ENCODE measurements at regions not wholly inside any gene's neighbourhood (a gene's known extent, or its start where the extent isn't known, plus 50 kb on each side); places are given as distances from the start of the nearest gene placed in this dataset.

DNA sequence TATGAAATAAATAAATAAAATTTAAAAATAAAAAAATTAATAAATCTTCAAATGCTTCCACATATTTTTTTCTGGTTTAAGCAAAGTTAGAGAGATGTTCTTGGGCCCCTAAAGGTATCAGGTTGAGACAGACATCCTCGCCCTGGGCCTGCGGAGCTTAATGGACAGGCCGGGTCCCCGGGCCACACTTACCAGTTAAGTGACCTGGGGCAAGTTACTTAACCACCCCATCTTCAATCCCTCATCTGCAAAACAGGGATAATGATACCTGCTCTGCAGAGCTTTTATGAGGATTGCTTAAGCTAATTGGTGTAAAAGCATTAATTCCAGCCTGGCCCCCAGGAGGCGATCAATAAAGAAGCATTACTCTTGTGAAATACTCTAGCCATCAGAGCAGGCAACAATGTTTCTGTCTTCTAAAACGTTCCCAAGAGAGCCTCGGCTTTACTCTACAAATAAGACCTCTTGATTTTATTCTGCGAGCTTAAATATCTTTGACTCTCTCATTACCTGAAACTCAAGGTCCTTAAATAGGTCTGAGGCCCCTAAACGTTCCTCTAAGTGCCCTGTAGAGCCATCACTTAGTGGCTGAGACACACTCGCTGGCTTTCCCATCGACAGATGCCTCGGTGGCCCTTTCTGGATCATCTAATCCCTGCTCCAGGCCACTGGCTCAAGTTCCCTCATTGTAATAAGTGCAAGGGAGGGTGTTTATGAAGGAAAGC lies 81.1 kb upstream of the DIO3 start:
- DNase-seq (ENCODE audit: low read depth in 4 of 4, low spot score in 3 of 4), result no peak

DNA sequence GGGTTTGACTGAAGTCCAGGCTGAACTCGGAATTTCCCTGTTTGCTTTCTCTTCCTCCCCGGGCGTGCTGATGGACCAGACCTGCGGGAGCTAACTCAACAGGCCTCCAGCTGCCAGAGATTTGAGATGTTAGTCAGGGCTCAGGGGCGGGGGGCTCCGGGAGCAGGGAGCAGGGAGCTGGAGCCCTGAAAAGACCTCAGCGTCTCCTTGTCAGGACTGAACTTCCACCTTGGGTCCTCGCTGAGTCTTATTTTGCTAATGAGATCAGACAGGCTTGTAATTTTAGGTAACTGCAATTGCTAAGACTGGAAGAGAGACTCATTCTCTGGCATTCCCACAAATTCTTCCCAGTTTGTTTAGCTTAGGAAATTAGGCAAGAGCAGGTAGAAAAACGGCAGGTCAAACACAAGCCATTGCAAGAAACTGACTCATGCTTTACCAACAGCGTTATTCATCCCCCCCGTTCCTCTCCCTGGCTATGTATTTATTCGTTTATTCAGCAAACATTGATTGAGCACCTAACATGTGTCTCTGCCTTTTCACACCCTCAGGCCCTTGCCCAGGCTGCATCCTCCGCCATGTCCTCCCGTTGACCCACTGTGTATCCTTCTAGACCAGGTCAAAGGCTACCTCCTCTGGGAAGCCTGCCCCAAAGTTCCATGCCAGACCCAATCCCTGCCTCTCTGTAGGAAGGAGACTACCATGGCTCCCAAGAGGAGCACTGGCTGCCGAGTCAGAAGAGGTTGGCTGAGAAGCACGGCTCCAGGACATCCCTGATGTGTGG lies 80.4 kb upstream of the DIO3 start:
- DNase-seq (ENCODE audit: low read depth in 4 of 4, low spot score in 3 of 4), result no peak

DNA sequence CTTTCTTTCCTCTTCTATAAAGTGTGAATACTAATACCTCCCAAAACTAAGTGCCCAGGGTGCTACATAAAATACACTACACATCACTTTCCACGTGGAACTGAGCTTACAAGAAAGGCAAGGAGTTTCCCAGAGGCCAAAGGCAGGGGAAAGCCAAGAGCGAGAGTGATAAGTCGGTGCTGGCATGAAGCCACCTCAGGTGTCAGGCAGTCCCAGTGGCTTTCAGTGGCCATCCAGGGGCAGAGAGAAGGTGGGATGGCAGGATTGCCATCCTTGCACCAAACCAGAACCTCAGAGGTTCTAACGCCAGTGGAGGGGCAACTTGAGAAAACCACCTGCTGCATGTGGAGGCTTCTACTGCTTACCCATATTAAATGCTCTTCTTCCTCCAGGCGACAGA lies 79.7 kb upstream of the DIO3 start:
- DNase-seq (ENCODE audit: low read depth in 4 of 4, low spot score in 3 of 4), result no peak

DNA sequence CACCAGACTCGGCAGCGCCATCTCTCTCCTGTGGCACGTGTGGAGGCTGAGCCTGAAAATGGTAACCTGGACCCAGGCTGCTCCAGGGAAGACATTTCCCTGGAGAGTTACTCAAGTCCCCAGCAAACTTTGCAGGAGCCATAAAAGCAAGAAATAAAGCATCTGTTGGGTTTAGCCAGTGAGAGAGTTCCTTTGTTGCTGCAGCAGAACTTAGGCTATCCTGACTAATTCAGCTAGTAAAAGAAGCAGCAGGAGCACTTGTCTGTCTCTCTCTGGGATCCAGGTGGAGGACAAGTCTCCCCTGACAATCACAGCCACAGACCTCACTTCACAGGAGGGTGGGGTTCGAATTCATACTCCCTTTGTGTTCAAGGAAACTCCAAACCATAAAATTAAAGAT lies 79.2 kb upstream of the DIO3 start:
- DNase-seq (ENCODE audit: low read depth in 4 of 4, low spot score in 3 of 4), result no peak

DNA sequence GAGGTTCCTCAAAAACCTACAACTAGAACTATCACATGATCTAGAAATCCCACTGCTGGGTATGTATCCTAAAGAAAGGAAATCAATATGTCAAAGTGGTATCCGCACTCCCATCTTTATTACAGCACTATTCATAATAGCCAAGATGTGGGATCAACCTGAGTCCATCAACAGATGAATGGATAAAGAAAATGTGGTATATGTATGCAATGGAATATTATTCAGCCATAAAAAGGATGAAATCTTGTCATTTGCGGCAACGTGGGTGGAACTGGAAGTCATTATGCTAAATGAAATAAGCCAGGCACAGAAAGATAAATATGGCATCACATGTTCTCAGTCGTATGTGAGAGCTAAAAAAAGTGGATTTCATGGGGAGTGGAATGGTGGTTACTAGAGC lies 77.5 kb upstream of the DIO3 start:
- DNase-seq (ENCODE audit: low read depth in 4 of 4, low spot score in 3 of 4), result no peak

DNA sequence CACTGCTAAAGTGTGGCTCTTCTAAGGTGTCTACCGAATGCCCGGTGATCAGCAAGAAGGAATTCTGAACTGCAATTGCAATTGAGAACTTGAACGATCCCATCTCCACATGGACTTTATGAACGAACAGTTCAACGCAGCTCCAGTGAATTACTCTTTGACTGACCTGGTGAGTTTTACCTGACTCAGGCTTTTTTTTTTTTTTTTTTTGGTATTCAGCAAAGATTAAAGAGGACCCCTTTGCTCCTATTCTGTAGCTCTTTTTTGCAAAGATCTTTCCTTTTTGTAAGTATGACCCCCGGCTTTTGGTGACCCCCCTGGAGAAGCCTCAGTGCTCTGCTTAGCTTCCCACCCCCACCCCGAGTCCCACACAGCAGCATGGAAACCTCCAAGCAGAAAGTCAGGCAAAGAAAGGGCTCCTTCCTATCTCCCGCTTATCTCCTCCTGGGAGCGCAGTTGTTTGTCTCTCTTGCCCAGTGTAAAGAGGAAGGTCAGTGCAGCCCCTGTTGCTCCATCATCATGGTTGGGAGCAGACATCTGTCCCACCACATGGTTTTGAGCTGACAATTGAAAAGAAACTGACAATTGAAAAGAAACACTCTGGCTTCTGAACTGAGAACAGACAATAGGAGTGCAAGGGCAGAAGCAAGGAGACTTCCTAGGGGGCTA lies 72.1 kb upstream of the DIO3 start:
- no peak for DNase-seq (ENCODE audit: low read depth in 4 of 4, low spot score in 3 of 4)

DNA sequence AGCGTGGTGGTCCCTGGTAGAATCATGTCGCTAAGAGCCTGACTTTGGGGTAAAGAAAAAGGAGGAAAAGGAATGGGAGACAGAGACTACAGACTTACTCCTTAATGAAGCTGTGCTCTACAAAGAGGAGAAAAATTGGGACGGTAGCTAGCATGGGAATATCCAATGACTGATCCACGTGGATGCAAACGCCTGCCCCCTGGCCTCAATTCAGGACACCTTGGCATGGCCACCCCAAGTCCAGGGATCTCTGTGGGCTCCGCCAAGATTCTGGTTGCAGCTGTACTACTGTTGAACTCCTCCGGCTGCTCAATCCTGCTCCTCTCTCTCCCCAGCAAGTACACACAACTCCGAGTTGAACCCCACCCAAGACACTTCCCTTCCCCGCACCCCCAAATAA lies 70.5 kb upstream of the DIO3 start:
- DNase-seq (ENCODE audit: low read depth in 4 of 4, low spot score in 3 of 4), result no peak

DNA sequence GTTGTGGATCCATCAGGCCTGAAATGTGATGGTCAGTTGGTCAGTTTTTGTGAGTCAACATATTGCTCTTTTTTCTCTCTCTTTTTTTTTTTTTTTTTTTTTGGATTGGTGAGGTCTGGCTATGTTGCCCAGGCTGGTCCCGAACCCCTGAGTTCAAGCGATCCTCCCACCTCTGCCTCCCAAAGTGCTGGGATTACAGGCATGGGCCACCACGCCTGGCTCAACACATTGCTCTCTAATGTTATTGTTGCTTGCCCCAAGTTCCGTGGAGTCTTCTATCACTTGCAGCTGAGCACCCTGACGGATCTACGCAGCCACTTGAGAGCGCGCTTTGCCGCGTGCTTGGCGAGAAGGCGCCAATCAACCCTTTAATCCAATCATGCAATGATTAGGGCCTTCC lies 69.5 kb upstream of the DIO3 start:
- DNase-seq (ENCODE audit: low read depth in 4 of 4, low spot score in 3 of 4), result no peak

DNA sequence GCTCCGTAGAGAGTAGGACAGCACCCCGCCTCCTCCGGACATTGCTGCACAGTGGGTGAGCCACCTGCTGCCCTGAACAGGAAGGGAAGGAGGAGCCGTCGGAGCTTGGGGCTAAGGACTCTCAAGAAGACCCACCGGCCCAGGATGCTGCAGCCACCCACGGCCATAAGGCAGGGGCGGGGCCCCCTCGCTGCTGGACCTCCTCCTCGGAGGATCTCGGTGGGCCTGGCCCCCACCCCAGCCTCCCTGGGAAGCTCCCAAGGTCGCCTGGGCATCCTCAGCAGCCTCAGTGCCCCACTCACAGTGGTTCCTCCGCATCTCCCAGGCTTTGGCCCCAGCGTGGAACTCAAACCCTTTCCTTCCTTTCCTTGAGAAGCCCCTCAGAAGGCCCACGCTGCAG lies 68.6 kb upstream of the DIO3 start:
- DNase-seq (ENCODE audit: low read depth in 4 of 4, low spot score in 3 of 4), result no peak

DNA sequence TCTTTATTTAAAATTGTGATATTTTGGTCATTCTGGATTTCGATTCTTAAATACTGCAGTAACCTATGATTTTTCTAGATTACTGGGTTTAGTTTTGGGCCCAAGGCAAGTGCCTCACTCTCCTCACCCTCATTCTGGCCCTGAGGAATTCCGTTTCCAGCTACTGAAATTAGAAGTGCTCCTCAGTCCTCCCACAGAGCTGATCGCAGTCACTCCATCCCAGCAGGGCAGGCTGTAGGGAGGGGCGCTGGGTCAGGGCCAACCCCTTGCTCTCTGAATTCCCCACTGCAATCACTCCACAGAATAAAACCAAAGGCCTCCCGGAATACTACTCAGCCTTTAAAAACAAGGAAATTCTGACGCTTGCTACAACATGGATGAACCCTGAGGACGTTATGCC lies 66.5 kb upstream of the DIO3 start:
- no peak for DNase-seq (ENCODE audit: low read depth in 4 of 4, low spot score in 3 of 4)

DNA sequence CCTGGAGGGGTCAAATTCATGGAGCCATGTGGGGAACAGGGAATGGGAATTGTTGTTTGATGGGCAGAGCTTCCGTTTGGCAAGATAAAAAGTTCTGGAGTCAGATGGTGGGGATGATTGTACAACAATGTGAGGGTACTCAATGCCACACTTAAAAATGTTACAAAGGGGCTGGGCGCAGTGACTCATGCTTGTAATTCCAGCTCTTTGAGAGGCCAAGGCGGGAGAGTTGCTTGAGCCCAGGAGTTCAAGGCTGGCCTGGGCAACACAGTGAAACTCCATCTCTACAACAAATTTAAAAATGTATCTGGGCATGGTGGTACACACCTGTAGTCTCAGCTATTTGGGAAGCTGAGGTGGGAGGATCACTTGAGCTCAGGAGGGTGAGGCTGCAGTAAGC lies 66.0 kb upstream of the DIO3 start:
- no peak for DNase-seq (ENCODE audit: low read depth in 4 of 4, low spot score in 3 of 4)

DNA sequence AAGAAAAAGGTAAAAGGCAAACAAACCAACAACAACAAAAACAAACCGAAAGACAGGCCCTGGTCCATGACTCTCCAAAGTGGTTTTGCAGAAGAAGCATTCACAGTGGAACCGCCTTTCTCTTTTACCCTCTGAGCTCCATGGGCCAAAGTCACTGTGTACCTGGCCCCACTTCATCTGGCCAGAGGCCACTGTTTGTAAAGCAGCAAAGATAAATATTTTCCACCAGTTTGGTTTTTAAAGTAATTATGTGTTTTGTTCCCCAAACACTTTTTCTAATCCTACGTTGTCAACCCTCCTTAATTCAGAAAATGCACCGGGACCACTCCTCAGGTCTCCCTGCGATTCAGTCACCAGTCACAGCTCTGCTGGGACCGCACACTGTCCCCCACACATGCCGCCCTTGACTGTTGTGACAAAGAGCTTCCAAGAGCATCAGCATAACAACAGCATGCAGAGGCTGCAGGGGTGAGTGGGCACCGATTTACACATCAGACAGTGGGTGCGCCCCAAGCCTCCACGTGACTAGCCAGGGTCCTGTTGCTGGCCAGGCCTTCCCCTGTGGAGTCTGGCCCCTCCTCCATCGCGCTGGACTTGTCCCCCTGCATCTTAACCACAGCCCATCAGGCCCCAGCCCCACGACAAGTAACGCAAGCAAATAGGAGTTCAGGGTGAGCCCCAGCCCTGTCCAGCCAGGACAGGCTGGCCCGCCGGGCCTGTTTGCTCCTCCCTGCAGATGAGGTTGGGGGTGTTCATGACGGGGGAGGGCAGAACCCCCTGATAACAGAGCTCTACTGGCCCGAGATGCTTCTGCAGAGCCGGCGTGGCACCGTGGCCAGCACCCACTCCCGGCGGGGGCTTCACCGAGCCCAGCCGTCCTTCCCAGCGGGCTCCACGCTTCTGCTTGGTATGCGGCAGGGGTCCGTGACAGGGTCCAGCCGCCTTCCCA lies 65.2 kb upstream of the DIO3 start:
- no peak for DNase-seq (ENCODE audit: low read depth in 4 of 4, low spot score in 3 of 4)

DNA sequence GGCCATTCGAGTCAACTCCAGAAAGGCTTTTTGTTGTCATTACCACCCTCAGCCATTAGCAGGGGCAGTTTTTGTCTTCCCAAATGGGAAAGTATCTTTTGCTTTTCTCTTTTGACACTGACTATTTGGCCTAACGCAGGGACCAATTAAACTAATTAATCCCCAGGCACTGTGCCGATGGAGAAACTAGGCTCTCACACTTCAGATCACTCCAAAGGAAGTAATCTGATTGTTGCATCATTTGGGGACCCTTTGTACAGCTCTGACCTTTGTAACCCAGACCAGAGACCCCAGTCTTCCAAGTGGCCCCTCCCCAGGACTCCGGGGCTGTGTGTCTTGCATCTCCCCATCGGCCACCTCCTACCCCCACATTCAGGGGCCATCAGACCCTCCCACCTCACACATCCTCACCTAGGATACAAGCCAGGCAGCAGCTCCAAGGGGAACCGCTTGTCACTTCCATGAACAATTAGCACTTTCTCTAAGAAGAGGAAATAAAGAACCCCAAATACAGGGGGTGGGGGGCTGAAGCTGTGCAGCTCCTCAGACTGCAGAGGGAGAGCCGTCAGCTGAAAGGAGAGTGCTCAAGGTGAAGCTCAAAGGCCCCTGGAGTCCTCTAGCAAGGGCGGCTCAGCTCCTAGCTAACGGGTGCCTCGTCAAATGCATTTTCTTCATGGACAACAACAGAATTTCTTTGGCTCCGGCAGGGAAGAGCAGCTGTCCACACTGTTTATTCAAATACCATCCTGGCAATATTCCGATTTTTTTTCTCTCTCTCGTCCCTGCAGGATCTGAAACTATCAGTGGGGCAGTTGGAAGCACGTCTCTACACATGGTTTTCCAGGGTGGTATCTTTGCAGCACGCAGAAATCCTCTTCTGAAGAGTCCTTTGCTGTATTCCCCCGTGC lies 64.3 kb upstream of the DIO3 start:
- DNase-seq (ENCODE audit: low read depth in 4 of 4, low spot score in 3 of 4), result no peak

DNA sequence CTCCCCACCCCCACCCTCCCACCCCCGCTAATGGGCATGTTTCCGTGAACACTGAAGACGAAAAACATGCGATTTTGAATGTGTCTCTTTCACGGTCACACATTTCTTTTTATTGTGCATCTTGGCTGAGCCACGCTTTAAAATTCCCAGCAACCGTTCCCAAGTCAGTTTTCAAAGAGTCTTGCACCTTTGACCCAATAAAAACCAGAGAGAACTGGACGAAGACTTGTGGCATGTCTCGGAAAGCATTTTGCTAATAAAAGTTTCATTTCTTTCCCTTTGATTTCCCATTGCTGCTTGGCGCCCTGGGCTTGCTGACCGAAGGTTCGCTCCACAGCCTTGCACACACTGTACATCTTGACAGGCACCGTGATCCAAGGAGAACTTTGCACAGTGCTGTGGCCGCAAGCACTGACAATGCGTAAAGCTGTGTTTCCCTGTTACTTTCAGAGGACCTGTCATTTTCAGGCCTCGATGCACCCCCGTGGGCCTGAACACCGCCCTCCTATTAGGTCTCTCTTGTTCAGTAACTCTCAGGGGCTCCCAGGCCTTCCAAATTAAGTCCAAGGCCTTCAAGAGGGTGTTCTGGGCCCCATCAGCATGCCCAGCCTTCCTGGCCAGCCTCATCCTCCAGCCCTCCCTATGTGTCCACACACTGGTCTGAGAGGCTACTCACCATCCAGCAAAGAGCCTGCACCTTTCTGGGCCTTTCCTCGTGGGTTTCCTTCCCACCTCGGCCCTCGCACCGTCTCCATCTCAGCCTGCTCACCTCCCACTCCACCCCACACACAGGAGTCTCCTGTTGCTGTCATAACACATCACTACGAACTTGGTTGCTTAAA lies 63.4 kb upstream of the DIO3 start:
- DNase-seq (ENCODE audit: low read depth in 4 of 4, low spot score in 3 of 4), result no peak

DNA sequence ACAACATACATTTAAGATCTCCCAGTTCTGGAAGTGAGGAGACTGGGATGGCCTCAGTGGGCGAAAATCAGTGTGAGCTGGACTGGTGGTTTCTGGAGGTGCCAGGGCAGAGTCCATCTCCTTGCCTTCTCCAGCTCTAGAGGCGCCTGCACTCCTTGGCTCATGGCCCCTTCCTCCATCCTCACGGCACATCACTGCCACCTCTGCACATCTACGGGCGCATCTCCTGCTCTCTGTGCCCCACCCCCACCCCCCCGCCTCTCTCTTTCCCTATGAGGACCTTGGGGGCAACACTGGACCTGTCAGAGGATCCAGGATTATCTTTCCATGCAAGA lies 62.8 kb upstream of the DIO3 start:
- DNase-seq (ENCODE audit: low read depth in 4 of 4, low spot score in 3 of 4), result no peak

DNA sequence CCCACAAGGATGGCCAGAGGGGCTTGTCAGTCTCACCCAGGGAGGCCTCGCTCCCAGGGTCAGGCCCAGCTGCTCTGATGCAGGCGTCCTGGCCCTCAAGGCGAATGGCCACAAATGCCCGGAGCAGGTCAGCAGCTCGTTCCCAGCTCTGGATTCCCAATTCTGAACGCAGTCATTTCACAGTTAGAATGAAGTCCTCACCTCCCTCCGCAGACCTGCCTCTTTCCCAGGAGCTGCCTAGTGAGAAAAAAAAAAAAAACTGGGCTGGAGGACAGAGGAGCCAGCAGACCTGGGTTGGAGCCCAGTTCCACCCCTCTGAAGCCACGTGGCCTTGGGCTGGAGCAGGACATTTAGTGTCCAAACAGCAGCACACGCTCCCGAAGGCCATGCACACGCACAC lies 62.2 kb upstream of the DIO3 start:
- no peak for DNase-seq (ENCODE audit: low read depth in 4 of 4, low spot score in 3 of 4)

DNA sequence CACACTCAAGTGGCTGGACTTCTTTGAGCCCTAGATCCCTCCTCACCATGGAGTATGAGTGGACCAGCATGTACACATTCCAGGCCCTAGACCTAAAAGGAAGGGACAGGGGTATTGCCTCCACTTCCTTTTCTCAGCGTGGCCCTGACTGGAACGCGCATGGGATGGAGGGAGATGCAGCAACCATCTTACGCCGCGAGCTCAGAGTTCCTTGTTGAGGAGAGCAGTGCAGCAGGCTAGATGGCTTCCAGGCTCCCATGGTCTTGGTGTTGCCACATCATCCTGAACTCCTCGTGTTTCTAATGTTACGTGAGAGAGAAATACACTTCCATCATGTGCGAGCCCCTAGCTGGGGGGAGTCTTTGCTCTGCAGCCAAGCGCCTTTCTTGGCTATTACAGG lies 61.8 kb upstream of the DIO3 start:
- no peak for DNase-seq (ENCODE audit: low read depth in 4 of 4, low spot score in 3 of 4)

DNA sequence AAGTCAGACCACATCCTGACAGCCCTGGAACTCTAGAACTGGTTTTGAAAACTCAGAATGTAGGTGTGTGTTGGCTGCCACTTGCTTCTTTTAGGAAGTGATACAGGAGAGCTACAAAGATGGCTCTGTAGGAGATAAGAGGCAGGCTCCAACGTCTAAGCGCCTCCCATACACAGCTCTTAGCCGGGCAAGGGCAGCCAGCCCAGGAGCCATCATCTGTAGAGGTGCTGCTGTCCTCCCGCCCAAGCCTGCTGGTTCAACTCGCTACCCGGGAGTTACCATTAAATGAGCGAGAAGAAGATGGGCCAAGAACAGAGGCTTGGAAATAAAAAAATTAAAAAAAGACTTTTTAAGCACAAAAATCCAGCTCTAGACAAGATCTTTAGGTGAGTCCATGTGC lies 61.2 kb upstream of the DIO3 start:
- no peak for DNase-seq (ENCODE audit: low read depth in 4 of 4, low spot score in 3 of 4)

DNA sequence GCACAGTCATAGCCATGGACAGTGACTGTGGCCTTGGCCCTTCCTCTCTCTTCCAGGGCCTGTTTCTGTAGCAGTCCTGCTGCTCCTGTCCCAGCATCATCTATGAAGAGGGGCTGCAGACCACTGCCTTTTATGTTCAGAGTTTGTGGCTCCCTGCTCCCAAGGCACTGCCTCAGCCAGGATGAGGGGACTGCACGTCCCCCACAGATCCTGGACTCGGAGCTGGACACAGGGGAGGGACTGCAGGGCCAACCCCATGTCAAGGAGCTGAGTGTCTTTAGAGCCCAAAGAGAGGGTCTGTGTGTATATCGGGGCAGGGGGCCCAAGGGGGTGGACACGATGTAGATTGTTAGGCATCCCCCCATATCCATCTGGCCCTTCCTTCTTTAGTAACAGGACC lies 60.6 kb upstream of the DIO3 start:
- DNase-seq (ENCODE audit: low read depth in 4 of 4, low spot score in 3 of 4), result no peak
